Mucosa of descending colon (tissue), 3 donors: ENCODE measurements at regions not wholly inside any gene's neighbourhood (a gene's known extent, or its start where the extent isn't known, plus 50 kb on each side); places are given as distances from the start of the nearest gene placed in this dataset.
A peak's percentile ranks its signal among the peaks of the same experiment; 100 is the strongest.
"Not testable (repeated sequence)": the region's sequence is repeated elsewhere in the genome, so short reads cannot be mapped to it uniquely, and the experiment has no call there.

Experiments used
- ATAC-seq: fragments of 200-7000 bp; cut with Tn5 transposase; one replicate; pipeline ENCODE4 v1.9.1; 2020; ENCODE audit warnings: mild to moderate bottlenecking, moderate library complexity
- DNase-seq, 3 donors: peaks; one replicate each; pipeline ENCODE4 v3.0.0-alpha.2; 2020
- H3K36me3 ChIP-seq: fragments of 200-600 bp; one replicate; pipeline ENCODE4 v1.8.0; 2021; ENCODE audit warnings: low read depth, mild to moderate bottlenecking
- H3K4me1 ChIP-seq: fragments of 200-600 bp; one replicate; pipeline ENCODE4 v1.8.0; 2021; ENCODE audit warnings: low read depth, mild to moderate bottlenecking
- H3K4me3 ChIP-seq: fragments of 200-600 bp; one replicate; pipeline ENCODE4 v1.8.0; 2021; ENCODE audit warnings: mild to moderate bottlenecking
- H3K9me3 ChIP-seq: fragments of 200-600 bp; one replicate; pipeline ENCODE4 v1.8.0; 2021; ENCODE audit warnings: mild to moderate bottlenecking
- CTCF ChIP-seq: fragments of 200-600 bp; IDR thresholded peaks from one replicate; pipeline ENCODE4 v1.8.0; 2022; ENCODE audit warnings: antibody characterized with exemption, mild to moderate bottlenecking
- intact Hi-C, 2 donors: fragments of 100-400 bp; cut with DNase I in 1 of 2; cut with micrococcal nuclease in 1 of 2; formaldehyde crosslinking; loops; one replicate each; pipeline versions ENCODE4 v1.11.0 to v1.11.1; 2022; cut with DNase I, micrococcal nuclease
- donor health status: DM: no; HTN: no; CAD: no; lungs with moderate emphysema.
- donor health status: DM: no; HTN: no; CAD: no.
- donor health status: DM: no; HTN: yes; CAD: no.

DNA sequence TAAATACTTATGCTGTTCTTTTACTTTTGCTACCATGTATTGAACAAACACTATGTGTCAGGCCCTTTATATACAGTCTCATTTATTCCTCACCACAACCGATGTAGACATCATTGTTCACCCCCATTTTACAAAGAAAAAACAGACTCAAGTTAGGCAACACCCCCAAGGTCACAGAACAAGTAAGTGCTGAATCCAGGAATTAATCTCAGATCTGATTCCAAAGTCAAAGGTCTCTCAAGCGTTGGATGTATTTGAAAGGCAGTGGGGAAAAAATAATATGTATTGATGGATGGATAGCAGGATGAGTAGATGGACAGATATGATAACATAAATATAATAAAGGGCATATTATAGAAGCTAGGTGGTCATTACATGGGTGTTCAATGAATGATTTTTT is 85.1 kb upstream of the VLDLR start:
- no peak for TF ChIP-seq CTCF

DNA sequence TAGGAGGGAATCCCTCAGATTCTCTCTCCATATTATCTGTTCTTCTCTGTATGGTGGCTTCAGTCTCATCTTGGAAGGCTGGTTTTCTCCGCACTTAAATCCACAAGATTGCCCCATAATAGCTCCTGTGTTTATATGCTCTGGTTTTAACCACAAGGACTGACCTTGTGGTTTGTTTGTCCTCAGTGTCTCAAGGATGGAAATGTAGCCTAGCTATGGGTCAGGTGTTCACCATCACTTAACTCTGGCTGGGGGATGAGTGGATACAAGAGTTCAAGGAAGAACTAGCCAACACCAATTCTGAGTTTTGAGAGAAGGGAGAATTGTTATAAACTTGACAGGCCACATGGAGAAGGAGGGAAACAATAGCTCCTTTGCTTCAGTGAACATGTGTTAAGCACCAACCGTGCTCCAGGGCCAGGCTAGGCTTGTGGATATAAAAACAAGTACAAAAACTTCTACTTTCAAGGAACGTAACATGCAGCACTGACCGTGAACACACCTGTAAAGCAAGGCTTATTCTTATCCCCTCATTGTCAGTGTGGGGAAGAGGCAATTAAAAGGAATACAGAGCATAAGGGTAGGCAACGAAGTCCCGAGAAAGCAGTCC is 75.6 kb upstream of the VLDLR start:
- H3K9me3 ChIP-seq, result no peaks in the 10 kb centered on the region
- no peaks in the 10 kb centered on the region for H3K36me3 ChIP-seq
- intact Hi-C loops, result no loop called here
- TF ChIP-seq CTCF, result no peak
- H3K4me1 ChIP-seq, result no peaks in the 10 kb centered on the region
- ATAC-seq, result no peak
- no peak overlapping the region for H3K4me3 ChIP-seq
- no peak for DNase-seq

More for the DNA sequence above, 85.1 kb upstream of the VLDLR start:
- intact Hi-C loops, result no loop called here
- DNase-seq (no peak), ATAC-seq (no peak)
- H3K9me3 ChIP-seq, result no peaks in the 10 kb centered on the region
- H3K4me3 ChIP-seq, result no peak overlapping the region
- H3K36me3 ChIP-seq, result no peaks in the 10 kb centered on the region
- H3K4me1 ChIP-seq, result no peaks in the 10 kb centered on the region

GRCh38 chr9:2555899-2556600 is 65.5 kb upstream of the VLDLR start:
- H3K4me3 ChIP-seq, H3K9me3 ChIP-seq, H3K4me1 ChIP-seq, DNase-seq, intact Hi-C loops, ATAC-seq, H3K36me3 ChIP-seq: not testable (repeated sequence)

DNA sequence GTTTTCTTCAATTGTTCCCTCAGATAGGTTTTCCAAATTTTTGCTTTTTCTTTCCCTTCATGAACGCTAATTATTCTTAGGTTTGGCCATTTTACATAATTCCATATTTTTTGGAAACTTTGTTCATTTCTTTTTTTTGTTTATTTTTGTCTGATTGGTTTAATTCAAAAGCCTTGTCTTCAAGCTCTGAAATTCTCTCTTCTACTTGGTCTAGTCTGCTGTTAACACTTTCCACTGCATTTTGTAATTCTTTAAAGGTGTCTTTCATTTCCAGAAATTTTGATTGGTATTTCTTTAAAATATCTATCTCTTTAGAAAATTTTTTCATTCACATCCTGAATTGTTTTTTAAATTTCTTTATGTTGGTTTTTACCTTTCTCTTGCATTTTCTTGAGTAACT is 63.9 kb upstream of the VLDLR start:
- ATAC-seq, result no peak
- DNase-seq, result no peak
- no peak for TF ChIP-seq CTCF
- Histone ChIP-seq H3K4me3 (no peak overlapping the region), H3K9me3 (no peaks in the 10 kb centered on the region), H3K36me3 (no peaks in the 10 kb centered on the region), H3K4me1 (no peaks in the 10 kb centered on the region)
- intact Hi-C loops, result no loop called here

DNA sequence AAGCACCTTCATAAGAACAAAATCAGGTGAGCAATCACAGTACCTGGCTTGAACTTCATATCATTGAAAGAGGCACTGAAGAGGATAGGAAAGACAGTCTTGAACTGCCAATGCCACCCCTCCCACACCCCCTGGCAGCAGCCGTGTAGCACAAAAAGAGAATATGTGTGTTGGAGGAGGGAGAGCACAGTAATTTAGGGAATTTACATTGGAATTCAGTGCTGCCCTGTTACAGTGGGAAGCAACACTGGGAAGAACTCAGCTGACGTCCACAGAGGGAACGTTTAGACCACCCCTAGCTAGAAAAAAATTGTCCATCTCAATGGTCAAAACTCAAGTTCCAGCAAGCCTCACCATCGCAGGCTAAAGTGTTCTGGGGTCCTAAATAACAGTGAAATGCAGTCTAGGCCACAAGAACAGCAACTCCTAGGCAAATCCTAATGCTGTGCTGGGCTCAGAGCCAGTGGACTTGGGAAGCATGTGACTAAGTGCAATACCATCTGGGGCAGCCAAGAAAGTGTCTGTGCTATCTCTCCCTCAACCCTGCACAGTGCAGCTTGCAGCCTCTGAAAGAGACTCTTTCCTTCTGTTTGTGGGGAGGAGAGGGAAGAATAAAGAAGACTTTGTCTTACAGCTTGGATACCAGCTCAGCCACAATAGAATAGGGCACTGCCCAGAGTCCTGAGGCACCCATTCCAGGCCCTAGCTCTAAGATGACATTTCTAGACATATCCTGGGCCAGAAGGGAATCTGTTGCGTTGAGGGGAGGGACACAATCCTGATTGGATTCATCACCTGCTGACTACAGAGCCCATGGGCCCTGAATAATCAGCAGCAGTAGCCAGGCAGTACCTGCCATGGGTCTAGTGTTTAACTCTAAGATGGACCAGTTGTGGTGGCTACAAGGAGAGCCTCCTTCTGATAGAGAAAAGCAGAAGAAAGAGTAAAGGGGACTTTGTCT is 62.1 kb upstream of the VLDLR start:
- H3K4me1 ChIP-seq, result no peaks in the 10 kb centered on the region
- intact Hi-C loops, result no loop called here
- H3K36me3 ChIP-seq, result no peaks in the 10 kb centered on the region
- TF ChIP-seq CTCF, result no peak
- H3K9me3 ChIP-seq, result no peaks in the 10 kb centered on the region
- no peak overlapping the region for H3K4me3 ChIP-seq
- ATAC-seq (peak; percentile 72), DNase-seq (peak in 2 of 3 donors; percentile 34 to 56)

DNA sequence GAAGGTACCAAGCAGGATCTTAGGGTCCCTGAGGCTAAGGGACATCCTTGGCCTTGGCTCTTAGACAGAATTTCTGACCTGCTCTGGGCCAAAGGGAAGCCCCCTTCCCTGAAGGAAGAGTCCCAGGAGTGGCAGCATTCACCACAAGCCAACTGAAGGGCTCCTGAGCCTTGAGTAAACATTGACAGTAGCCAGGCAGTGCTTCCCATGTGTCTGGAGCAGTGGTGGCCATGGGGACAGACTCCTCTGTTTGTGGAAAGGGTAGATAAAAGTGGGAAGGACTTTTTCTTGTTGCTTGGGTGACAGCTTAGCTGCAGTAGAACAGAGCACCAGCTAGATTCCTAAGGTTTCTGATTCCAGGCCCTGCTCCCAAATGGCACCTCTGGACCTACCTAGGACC is 61.4 kb upstream of the VLDLR start:
- DNase-seq (no peak), ATAC-seq (peak; percentile 52)
- TF ChIP-seq CTCF, result no peak
- intact Hi-C loops, result no loop called here
- no peaks in the 10 kb centered on the region for H3K4me1 ChIP-seq
- no peaks in the 10 kb centered on the region for H3K9me3 ChIP-seq
- no peak overlapping the region for H3K4me3 ChIP-seq
- no peaks in the 10 kb centered on the region for H3K36me3 ChIP-seq
